Thymus (tissue), 11 donors: ENCODE measurements at regions not wholly inside any gene's neighbourhood (a gene's known extent, or its start where the extent isn't known, plus 50 kb on each side); places are given as distances from the start of the nearest gene placed in this dataset.

Experiments
- DNase-seq, 9 donors: peaks; one replicate each; pipeline ENCODE4 v3.0.0-alpha.2; 2013; ENCODE audit warnings: low spot score in 9 of 9, low read depth in 6 of 9, missing footprints in 1 of 9
- H3K27ac ChIP-seq, 2 donors: one replicate each; pipeline ENCODE4 v1.5.1; 2013; ENCODE audit warnings: control low read depth in 1 of 2, low read depth in 1 of 2, low read length in 1 of 2, mild to moderate bottlenecking in 1 of 2, moderate library complexity in 1 of 2
- H3K27me3 ChIP-seq, 2 donors: one replicate each; pipeline ENCODE4 v1.5.1; 2013; ENCODE audit warnings: low read length in 1 of 2; ENCODE audit not compliant: control insufficient read depth in 2 of 2, insufficient read depth in 1 of 2
- H3K36me3 ChIP-seq, 2 donors: one replicate each; pipeline ENCODE4 v1.5.1; 2013; ENCODE audit warnings: low read length in 1 of 2, mild to moderate bottlenecking in 1 of 2, moderate library complexity in 1 of 2; ENCODE audit not compliant: control insufficient read depth in 2 of 2, insufficient read depth in 2 of 2
- H3K4me1 ChIP-seq, 2 donors: one replicate each; pipeline ENCODE4 v1.5.1; 2013; ENCODE audit warnings: low read length in 2 of 2; ENCODE audit not compliant: control insufficient read depth in 2 of 2, insufficient read depth in 2 of 2
- H3K4me3 ChIP-seq, 2 donors: one replicate each; pipeline ENCODE4 v1.5.1; 2013; ENCODE audit warnings: low read length in 2 of 2, control low read depth in 1 of 2, mild to moderate bottlenecking in 1 of 2
- H3K9me3 ChIP-seq, 2 donors: one replicate each; pipeline ENCODE4 v1.5.1; 2013; ENCODE audit warnings: low read length in 1 of 2, mild to moderate bottlenecking in 1 of 2; ENCODE audit not compliant: control insufficient read depth in 2 of 2, insufficient read depth in 1 of 2
- WGBS: extraction: QIAGEN DNeasy Blood & Tissue Kit; methylation state at CpG from one replicate; pipeline ENCODE4 v1.1.7; 2013; 5-methylcytosine and 5-hydroxymethylcytosine counted together
- donor health status: healthy.

DNA sequence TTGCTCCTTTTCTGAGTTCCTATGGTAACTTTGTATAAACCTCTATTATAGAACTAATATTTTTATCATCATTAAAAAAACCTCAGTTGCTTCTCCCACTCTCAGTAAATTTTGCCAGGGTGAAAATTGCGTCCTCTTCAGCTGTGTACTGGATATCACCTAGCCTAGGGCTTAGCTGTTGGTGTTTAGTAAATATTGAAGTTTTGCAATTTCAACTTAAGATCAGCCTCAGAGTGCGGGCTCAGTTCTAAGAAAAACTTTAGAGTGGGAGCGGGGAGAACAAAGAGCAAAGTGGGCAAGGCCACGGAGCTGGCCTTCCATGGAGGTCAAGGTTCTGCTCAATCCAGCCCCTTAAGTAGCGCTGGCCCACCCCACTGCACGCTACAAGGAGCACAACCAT, 488.3 kb upstream of the SPRED2 start:
- WGBS = 96% methylated on average over 6 of the region's 6 CpGs
- no peak for DNase-seq
- Histone ChIP-seq H3K27me3 (no peaks in the 10 kb centered on the region), H3K9me3 (no peaks in the 10 kb centered on the region), H3K4me3 (no peak overlapping the region), H3K4me1 (no peaks in the 10 kb centered on the region), H3K36me3 (no peaks in the 10 kb centered on the region), H3K27ac (no peak overlapping the region)

DNA sequence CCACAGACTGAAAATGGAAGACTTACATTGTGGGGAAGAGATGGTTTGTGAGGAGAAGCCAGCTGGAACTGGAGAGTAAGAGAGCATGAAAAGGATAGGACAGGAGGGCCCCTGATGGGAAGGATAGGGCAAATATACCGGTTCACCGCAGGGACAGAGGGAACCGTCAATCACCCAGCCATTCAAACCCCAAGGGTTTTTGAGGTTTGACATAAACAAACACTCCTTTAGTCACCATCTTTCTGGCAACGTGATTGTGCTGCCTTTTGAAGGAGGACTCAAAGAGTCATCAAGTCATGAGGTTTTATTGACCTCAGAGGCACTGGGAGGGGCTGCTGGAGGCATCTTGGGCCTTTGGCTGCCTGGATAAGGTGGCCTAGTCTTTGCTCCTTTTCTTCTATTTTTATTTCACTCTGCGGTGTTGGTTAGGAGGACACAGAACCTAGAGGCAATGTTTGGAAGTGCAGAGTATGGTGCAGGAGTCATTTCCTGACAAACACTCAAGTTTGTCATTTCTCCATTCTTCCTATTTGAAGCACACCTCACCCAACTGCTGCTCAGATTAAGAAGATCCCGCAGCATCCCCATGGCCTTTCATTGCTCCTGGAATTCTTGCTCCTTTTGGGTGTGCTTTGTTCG, 487.3 kb upstream of the SPRED2 start:
- 88% methylated on average over 7 of the region's 7 CpGs for WGBS
- Histone ChIP-seq H3K27ac (no peak overlapping the region), H3K4me1 (no peaks in the 10 kb centered on the region), H3K27me3 (no peaks in the 10 kb centered on the region), H3K4me3 (no peak overlapping the region), H3K36me3 (no peaks in the 10 kb centered on the region), H3K9me3 (no peaks in the 10 kb centered on the region)
- no peak for DNase-seq

DNA sequence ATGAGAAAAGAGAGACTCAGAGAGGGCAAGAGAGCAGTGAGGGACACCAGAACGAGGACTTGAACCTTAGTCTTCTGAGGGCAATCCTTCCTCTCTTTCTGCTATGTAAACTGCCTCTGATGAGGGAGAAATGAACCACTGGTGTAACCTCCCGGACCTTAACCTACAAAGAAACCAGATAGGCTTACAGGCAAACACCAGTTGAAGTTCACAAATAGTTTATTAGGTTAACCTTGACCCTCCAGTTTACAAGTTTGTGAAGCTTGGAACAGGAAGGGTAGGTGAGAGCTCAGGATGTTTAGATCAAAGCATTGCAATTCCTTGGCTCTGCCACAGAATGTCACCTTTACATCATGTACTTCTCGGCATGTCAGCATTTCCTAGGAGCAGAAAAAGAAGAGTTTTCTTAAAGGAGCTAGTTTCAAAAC, 486.4 kb upstream of the SPRED2 start:
- no peak for DNase-seq
- Histone ChIP-seq H3K36me3 (no peaks in the 10 kb centered on the region), H3K27ac (no peak overlapping the region), H3K27me3 (no peaks in the 10 kb centered on the region), H3K4me1 (no peaks in the 10 kb centered on the region), H3K9me3 (no peaks in the 10 kb centered on the region), H3K4me3 (no peak overlapping the region)
- 85% methylated on average over 3 of the region's 3 CpGs for WGBS

DNA sequence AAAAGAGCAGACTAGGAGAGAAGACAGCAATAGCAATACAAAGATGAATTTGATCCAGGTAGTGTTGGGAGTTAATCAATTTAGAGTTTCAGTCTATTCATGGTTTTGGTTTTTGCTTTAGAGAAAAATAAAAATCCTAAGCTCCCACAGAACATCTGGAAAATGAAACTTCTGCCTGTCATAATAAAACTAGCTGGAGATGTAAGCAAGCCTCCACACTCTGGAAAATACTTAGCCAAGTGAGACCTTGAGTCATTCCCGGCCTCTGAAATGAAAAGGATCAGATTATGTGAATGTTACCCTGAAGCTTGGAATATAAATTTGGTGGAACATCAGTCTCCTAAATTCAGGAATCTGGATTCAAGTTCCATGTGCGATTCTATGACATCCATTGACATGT, 485.6 kb upstream of the SPRED2 start:
- H3K27me3 ChIP-seq = no peaks in the 10 kb centered on the region
- H3K27ac ChIP-seq = no peak overlapping the region
- no peak overlapping the region for H3K4me3 ChIP-seq
- H3K4me1 ChIP-seq = no peaks in the 10 kb centered on the region
- 89% methylated on average over 2 of the region's 2 CpGs for WGBS
- no peaks in the 10 kb centered on the region for H3K9me3 ChIP-seq
- no peaks in the 10 kb centered on the region for H3K36me3 ChIP-seq
- DNase-seq = no peak

DNA sequence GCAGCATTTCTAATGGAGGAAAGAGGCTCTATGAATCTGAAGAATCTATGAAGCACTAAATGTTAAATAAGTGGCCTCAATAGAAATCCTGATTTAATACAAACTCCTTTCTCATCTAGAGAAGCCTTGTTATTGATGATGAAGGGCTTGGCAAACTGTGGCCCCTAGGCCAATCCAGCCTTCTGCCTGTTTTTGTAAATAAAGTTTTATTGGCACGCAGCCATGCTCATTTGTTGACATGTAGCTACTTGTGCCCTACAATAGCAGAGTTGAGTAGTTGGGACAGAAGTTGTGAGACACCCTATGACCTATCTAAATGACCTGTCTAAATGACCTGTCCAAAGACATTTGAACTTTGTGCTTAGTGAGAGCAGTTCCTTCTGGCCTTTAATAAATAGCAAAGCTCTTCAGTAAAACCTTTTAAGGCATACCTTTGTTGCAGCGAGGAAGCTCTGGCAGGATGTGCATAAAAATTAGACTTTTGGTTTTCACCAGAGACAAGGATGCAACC, 484.4 kb upstream of the SPRED2 start:
- no peak overlapping the region for H3K4me3 ChIP-seq
- no peaks in the 10 kb centered on the region for H3K4me1 ChIP-seq
- WGBS = 98% methylated on average over 2 of the region's 2 CpGs
- no peaks in the 10 kb centered on the region for H3K27me3 ChIP-seq
- no peaks in the 10 kb centered on the region for H3K36me3 ChIP-seq
- DNase-seq = no peak
- H3K27ac ChIP-seq = no peak overlapping the region
- H3K9me3 ChIP-seq = no peaks in the 10 kb centered on the region

DNA sequence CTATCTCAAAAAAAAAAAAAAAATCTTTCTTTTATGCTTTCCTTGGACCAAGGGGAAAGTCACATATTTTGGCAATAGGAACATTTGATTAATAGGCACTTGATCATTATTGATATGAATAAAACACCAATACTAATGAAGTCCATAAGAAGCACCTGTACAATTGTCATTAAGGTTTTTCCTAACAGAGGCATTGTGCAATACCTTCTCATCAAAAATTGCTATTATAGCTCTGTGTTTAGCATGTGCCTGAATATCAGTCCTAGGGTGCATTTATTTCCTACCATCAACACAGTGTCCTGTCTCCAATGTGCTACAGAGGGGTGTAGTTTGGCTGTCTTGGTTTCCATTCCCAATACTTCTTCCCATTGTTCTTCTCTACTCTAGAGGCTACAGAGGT, 483.8 kb upstream of the SPRED2 start:
- Histone ChIP-seq H3K27ac (no peak overlapping the region), H3K4me3 (no peak overlapping the region), H3K36me3 (no peaks in the 10 kb centered on the region), H3K9me3 (no peaks in the 10 kb centered on the region), H3K4me1 (no peaks in the 10 kb centered on the region), H3K27me3 (no peaks in the 10 kb centered on the region)
- DNase-seq = no peak

DNA sequence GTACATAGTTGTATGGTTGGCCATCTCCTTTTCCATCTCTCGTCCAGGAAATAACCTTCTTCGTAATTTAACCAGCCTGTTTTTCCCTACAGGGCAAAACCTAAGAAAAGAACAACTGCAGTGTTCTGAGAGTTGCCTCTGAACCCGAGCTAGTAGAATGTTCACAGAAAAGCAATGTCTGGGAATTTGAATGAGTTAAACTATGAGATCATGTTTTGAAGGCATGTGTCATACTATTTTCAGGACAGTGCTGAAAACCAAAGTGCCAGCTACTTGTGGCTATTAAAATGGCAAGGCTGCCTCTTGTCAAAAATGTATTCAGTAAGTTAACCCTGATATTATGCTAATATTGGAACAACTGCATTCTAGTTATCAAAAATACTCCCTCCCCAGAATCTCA, 482.9 kb upstream of the SPRED2 start:
- Histone ChIP-seq H3K4me3 (no peak overlapping the region), H3K27ac (no peak overlapping the region), H3K9me3 (no peaks in the 10 kb centered on the region), H3K36me3 (no peaks in the 10 kb centered on the region), H3K27me3 (no peaks in the 10 kb centered on the region), H3K4me1 (no peaks in the 10 kb centered on the region)
- no peak for DNase-seq
- WGBS = 96% methylated on average over 3 of the region's 3 CpGs

DNA sequence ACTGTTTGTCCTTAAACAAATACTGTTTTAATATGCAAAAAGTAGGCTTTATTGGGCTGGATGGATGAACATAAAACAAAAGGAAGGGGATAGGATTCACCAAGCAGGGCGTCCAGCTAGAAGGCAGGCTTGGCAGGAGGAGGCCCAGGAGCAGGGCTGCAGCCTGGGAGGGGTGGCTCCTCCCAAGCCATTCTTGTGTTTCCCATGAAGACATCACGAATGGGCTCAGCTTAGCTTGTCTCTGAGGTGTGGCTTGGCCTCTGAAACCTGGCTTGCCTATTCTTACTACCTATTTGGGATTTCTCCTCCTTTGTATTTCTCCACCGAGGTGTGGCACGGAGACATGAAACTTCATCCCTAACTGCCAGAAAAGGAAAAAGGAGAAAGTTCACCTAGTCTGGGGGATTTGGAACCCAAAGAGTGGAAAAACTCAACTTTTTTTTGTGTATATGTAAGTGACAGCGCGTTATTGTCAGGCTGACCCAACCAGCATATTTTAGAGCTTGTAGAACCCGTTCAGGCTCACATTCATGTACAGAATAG, 481.9 kb upstream of the SPRED2 start:
- Histone ChIP-seq H3K27ac (no peak overlapping the region), H3K4me3 (no peak overlapping the region)
- WGBS = 88% methylated on average over 7 of the region's 7 CpGs

DNA sequence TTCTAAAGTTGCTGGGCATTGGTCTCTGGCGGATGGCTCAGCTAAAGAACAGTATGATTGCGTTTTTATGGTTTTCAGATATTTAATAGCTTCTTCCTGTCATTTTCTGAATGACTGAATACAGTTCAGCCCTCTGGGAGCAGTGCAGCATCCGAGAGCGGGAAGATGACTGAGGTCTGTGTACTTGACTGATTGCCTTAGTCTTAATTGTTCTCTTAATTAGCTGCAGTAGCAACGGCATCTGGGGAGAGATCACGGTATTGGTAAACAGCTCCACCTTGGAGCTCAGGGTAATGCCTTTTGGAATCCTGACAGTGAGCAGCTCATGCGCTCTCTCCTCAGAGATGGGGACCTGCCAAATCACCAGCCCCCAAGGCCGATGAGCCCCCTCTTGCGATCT, 481.4 kb upstream of the SPRED2 start:
- H3K4me1 ChIP-seq = no peaks in the 10 kb centered on the region
- no peak overlapping the region for H3K27ac ChIP-seq
- H3K27me3 ChIP-seq = no peaks in the 10 kb centered on the region
- no peak overlapping the region for H3K4me3 ChIP-seq
- DNase-seq = no peak
- 94% methylated on average over 9 of the region's 9 CpGs for WGBS
- H3K9me3 ChIP-seq = no peaks in the 10 kb centered on the region
- H3K36me3 ChIP-seq = no peaks in the 10 kb centered on the region

More for the DNA sequence above, 481.9 kb upstream of the SPRED2 start:
- H3K4me1 ChIP-seq = no peaks in the 10 kb centered on the region
- no peak for DNase-seq
- no peaks in the 10 kb centered on the region for H3K36me3 ChIP-seq
- H3K9me3 ChIP-seq = no peaks in the 10 kb centered on the region
- H3K27me3 ChIP-seq = no peaks in the 10 kb centered on the region
